ENCODE measurements at regions not wholly inside any gene's neighbourhood (a gene's known extent, or its start where the extent isn't known, plus 50 kb on each side); places are given as distances from the start of the nearest gene placed in this dataset.

DNA sequence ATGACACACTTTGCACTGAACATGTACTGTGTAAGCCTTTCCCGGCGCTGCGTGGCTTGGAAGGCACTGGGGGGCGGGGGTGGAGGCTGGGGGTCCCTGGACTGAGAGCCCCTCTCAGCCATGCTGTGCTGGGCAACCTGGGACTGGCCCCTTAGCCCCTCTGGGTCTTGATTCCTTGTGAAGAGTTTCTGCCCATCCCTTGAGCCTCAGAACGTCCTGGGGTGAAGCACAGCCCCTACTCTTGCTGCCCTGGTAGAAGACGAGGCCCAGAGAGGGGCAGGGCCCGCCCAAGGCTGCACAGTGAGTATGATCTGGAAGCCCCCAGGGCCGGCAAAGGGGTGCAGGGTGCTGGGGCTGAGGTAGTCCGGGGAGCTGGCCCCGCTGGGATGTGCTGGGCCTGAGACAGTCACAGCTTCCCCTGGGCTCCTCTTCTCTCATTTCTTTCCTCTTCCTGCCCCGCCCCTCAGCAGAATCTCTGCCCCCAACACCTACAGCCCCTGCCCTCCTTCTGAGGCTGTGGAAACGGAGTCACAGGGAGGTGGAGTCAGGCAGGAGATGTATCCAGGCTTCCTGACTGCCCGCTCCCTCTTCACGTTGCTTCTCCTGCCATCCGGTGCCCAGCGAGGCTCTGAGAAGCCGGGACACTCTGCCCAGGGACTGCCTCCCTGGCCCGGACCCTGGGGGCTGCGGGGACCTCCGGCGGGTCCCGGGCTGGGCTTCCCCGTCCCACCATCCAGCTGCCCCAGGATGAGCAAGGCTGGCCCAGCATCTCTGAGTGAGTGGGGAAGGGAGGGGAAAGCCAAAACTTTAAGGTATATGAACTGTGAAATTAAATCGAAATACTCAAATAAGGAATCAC, 60.5 kb downstream of the UNCX start:
- TF ChIP-seq CTCF (IDR thresholded peaks at IDR 0.05) = no peak
- TF ChIP-seq POLR2A (IDR thresholded peaks at IDR 0.05) = no peak
- no peak for TF ChIP-seq POLR2AphosphoS5 (IDR thresholded peaks at IDR 0.05)
